ENCODE measurements at regions not wholly inside any gene's neighbourhood (a gene's known extent, or its start where the extent isn't known, plus 50 kb on each side); places are given as distances from the start of the nearest gene placed in this dataset.

DNA sequence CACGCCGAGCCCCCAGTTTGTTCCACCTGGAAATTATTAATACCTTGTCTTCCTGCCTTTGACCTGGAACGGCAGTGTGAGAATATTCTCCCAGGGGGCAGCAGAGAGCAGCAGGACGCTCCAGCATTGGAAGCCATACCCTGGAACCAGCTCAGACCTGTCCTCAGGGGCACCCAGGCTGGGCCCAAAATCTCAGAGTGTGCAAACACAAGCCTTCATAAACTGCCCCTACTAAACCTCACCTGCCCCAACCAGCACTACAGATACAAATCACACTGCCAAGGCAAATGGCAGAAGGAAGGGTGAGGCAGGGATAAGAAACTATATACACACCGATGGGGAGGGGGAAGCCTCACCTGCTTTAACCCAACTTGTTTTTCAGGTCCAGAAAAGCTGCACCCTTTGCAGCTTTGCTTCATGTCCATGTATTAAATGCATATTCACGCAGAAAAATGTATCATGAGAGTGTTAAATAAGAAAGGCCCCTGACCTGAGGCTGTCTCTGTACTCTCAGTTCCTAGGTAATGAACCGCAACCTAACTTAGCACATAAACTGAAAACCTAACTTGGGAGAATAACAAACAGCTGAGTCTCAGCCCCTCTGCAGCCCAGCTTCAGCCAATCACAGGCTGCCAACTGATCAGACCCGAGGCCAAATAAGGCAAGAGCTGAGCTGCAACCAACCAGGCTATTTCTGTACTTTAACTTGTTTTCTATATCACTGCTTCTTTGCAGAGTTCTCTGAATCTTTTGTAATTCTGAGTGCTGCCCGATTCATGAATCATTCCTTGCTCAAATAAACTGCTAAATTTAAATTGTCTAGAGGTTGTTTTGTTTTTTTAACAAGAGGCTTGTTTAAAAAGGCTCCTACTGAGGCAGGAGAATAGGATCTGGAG lies 130.1 kb downstream of the SPTSSA start (continued):
- TF ChIP-seq ZNF792 (CRISPR knock-in tag; IDR thresholded peaks at IDR 0.05) (peak; percentile 93), ZNF816 (CRISPR knock-in tag; IDR thresholded peaks at IDR 0.05; ENCODE audit: borderline replicate concordance) (peak; percentile 63; the same call in 1 of the 2 replicates), SRSF1 (optimal IDR thresholded peaks at IDR 0.05; ENCODE audit: low read depth, low read length) (no peak), ZNF670 (CRISPR knock-in tag; IDR thresholded peaks at IDR 0.05; ENCODE audit: borderline replicate concordance) (peak; percentile 23; the same call in 1 of the 2 replicates), PRMT3 (CRISPR knock-in tag; IDR thresholded peaks at IDR 0.05; ENCODE audit: borderline replicate concordance, low read depth) (no peak), ZFX (CRISPR knock-in tag; IDR thresholded peaks at IDR 0.05; ENCODE audit: low read depth) (peak; percentile 94), TOPORS (CRISPR knock-in tag; IDR thresholded peaks at IDR 0.05) (peak; percentile 87)
- TF ChIP-seq, protein P1, sequence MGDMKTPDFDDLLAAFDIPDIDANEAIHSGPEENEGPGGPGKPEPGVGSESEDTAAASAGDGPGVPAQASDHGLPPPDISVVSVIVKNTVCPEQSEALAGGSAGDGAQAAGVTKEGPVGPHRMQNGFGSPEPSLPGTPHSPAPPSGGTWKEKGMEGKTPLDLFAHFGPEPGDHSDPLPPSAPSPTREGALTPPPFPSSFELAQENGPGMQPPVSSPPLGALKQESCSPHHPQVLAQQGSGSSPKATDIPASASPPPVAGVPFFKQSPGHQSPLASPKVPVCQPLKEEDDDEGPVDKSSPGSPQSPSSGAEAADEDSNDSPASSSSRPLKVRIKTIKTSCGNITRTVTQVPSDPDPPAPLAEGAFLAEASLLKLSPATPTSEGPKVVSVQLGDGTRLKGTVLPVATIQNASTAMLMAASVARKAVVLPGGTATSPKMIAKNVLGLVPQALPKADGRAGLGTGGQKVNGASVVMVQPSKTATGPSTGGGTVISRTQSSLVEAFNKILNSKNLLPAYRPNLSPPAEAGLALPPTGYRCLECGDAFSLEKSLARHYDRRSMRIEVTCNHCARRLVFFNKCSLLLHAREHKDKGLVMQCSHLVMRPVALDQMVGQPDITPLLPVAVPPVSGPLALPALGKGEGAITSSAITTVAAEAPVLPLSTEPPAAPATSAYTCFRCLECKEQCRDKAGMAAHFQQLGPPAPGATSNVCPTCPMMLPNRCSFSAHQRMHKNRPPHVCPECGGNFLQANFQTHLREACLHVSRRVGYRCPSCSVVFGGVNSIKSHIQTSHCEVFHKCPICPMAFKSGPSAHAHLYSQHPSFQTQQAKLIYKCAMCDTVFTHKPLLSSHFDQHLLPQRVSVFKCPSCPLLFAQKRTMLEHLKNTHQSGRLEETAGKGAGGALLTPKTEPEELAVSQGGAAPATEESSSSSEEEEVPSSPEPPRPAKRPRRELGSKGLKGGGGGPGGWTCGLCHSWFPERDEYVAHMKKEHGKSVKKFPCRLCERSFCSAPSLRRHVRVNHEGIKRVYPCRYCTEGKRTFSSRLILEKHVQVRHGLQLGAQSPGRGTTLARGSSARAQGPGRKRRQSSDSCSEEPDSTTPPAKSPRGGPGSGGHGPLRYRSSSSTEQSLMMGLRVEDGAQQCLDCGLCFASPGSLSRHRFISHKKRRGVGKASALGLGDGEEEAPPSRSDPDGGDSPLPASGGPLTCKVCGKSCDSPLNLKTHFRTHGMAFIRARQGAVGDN (CRISPR knock-in tag; IDR thresholded peaks at IDR 0.05) = peak; percentile 60
- TF ChIP-seq, protein P2, sequence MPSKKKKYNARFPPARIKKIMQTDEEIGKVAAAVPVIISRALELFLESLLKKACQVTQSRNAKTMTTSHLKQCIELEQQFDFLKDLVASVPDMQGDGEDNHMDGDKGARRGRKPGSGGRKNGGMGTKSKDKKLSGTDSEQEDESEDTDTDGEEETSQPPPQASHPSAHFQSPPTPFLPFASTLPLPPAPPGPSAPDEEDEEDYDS (CRISPR knock-in tag; IDR thresholded peaks at IDR 0.05) = peak; percentile 67
- TF ChIP-seq, protein P3, sequence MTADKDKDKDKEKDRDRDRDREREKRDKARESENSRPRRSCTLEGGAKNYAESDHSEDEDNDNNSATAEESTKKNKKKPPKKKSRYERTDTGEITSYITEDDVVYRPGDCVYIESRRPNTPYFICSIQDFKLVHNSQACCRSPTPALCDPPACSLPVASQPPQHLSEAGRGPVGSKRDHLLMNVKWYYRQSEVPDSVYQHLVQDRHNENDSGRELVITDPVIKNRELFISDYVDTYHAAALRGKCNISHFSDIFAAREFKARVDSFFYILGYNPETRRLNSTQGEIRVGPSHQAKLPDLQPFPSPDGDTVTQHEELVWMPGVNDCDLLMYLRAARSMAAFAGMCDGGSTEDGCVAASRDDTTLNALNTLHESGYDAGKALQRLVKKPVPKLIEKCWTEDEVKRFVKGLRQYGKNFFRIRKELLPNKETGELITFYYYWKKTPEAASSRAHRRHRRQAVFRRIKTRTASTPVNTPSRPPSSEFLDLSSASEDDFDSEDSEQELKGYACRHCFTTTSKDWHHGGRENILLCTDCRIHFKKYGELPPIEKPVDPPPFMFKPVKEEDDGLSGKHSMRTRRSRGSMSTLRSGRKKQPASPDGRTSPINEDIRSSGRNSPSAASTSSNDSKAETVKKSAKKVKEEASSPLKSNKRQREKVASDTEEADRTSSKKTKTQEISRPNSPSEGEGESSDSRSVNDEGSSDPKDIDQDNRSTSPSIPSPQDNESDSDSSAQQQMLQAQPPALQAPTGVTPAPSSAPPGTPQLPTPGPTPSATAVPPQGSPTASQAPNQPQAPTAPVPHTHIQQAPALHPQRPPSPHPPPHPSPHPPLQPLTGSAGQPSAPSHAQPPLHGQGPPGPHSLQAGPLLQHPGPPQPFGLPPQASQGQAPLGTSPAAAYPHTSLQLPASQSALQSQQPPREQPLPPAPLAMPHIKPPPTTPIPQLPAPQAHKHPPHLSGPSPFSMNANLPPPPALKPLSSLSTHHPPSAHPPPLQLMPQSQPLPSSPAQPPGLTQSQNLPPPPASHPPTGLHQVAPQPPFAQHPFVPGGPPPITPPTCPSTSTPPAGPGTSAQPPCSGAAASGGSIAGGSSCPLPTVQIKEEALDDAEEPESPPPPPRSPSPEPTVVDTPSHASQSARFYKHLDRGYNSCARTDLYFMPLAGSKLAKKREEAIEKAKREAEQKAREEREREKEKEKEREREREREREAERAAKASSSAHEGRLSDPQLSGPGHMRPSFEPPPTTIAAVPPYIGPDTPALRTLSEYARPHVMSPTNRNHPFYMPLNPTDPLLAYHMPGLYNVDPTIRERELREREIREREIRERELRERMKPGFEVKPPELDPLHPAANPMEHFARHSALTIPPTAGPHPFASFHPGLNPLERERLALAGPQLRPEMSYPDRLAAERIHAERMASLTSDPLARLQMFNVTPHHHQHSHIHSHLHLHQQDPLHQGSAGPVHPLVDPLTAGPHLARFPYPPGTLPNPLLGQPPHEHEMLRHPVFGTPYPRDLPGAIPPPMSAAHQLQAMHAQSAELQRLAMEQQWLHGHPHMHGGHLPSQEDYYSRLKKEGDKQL (CRISPR knock-in tag; IDR thresholded peaks at IDR 0.05; ENCODE audit: low read depth) = no peak
- TF ChIP-seq, protein P4, sequence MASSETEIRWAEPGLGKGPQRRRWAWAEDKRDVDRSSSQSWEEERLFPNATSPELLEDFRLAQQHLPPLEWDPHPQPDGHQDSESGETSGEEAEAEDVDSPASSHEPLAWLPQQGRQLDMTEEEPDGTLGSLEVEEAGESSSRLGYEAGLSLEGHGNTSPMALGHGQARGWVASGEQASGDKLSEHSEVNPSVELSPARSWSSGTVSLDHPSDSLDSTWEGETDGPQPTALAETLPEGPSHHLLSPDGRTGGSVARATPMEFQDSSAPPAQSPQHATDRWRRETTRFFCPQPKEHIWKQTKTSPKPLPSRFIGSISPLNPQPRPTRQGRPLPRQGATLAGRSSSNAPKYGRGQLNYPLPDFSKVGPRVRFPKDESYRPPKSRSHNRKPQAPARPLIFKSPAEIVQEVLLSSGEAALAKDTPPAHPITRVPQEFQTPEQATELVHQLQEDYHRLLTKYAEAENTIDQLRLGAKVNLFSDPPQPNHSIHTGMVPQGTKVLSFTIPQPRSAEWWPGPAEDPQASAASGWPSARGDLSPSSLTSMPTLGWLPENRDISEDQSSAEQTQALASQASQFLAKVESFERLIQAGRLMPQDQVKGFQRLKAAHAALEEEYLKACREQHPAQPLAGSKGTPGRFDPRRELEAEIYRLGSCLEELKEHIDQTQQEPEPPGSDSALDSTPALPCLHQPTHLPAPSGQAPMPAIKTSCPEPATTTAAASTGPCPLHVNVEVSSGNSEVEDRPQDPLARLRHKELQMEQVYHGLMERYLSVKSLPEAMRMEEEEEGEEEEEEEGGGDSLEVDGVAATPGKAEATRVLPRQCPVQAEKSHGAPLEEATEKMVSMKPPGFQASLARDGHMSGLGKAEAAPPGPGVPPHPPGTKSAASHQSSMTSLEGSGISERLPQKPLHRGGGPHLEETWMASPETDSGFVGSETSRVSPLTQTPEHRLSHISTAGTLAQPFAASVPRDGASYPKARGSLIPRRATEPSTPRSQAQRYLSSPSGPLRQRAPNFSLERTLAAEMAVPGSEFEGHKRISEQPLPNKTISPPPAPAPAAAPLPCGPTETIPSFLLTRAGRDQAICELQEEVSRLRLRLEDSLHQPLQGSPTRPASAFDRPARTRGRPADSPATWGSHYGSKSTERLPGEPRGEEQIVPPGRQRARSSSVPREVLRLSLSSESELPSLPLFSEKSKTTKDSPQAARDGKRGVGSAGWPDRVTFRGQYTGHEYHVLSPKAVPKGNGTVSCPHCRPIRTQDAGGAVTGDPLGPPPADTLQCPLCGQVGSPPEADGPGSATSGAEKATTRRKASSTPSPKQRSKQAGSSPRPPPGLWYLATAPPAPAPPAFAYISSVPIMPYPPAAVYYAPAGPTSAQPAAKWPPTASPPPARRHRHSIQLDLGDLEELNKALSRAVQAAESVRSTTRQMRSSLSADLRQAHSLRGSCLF (CRISPR knock-in tag; IDR thresholded peaks at IDR 0.05; ENCODE audit: borderline replicate concordance) = no peak; the same call in 1 of the 2 replicates

Measured in HepG2 (cell line).